ENCODE measurements at regions not wholly inside any gene's neighbourhood (a gene's known extent, or its start where the extent isn't known, plus 50 kb on each side); places are given as distances from the start of the nearest gene placed in this dataset.

- TF ChIP-seq CUX1 (CRISPR knock-in tag; IDR thresholded peaks at IDR 0.05) = no peak
Measured at GRCh38 chr4:170698334-170698733, 608.6 kb upstream of the AADAT start (continued).

GRCh38 chr4:170697845-170698244, 608.1 kb upstream of the AADAT start:
- H3K9ac ChIP-seq (ENCODE audit: insufficient read depth in 1 of 2, low read depth in 2 of 2, low read length in 2 of 2) = no peak overlapping the region
- no TSS peak for BruUV-seq (replicated peaks)
- no peak for ATAC-seq
- TF ChIP-seq ZNF449 (CRISPR knock-in tag; IDR thresholded peaks at IDR 0.05) = no peak
- TF ChIP-seq RBM22 (IDR thresholded peaks at IDR 0.05; ENCODE audit: low read depth, low read length, poor library complexity, severe bottlenecking) = no peak
- TF ChIP-seq SRSF7 (optimal IDR thresholded peaks at IDR 0.05; ENCODE audit: low read depth, low read length) = no peak
- no peak for TF ChIP-seq BHLHE40 (IDR thresholded peaks at IDR 0.05; ENCODE audit: low read length)
- no peak for TF ChIP-seq NFE2 (IDR thresholded peaks at IDR 0.05; ENCODE audit: low read depth)
- TF ChIP-seq ZNF239 (CRISPR knock-in tag; IDR thresholded peaks at IDR 0.05) = no peak
- no peak for TF ChIP-seq ZNF589 (CRISPR knock-in tag; IDR thresholded peaks at IDR 0.05; ENCODE audit: low read depth)
- TF ChIP-seq SP1 (CRISPR knock-in tag; IDR thresholded peaks at IDR 0.05) = no peak
- no peak for TF ChIP-seq FUS (optimal IDR thresholded peaks at IDR 0.05; ENCODE audit: low read depth, low read length)
- no peak for TF ChIP-seq HMBOX1 (IDR thresholded peaks at IDR 0.05)
- no peak for TF ChIP-seq LEF1 (IDR thresholded peaks at IDR 0.05)
- TF ChIP-seq MCM2 (IDR thresholded peaks at IDR 0.05; ENCODE audit: low read depth) = no peak
- TF ChIP-seq HNRNPK (IDR thresholded peaks at IDR 0.05; ENCODE audit: low read depth, low read length, poor library complexity, severe bottlenecking) = no peak
- TF ChIP-seq RBM15 (IDR thresholded peaks at IDR 0.05; ENCODE audit: insufficient read depth, low read length) = no peak
- no peak for TF ChIP-seq DDX20 (tag; IDR thresholded peaks at IDR 0.05; ENCODE audit: low read depth)

More at GRCh38 chr4:170697845-170698244, 608.1 kb upstream of the AADAT start:
- DNase-seq (ENCODE audit: extremely low read depth in 1 of 4, low spot score in 3 of 4) (no peak), FAIRE-seq (no peak)
- CTCF ChIA-PET (ENCODE audit: low intra/inter-chr PET ratio) = no interaction called here
- Histone ChIP-seq H3K36me3 (ENCODE audit: control insufficient read depth, insufficient read depth, low read length) (no peaks in the 10 kb centered on the region), H2AFZ (ENCODE audit: low read depth, low read length) (no peak overlapping the region), H3K27ac (ENCODE audit: extremely low read depth, low read depth, low read length) (no peak overlapping the region), H3K4me3 (no peak overlapping the region), H3K4me2 (ENCODE audit: insufficient read depth, low read length) (no peak overlapping the region), H3K4me1 (replicated peaks in 1 of 2; ENCODE audit: control insufficient read depth in 2 of 2, insufficient read depth in 2 of 2, low read length in 2 of 2) (no peaks in the 10 kb centered on the region), H4K20me1 (replicated peaks; ENCODE audit: control insufficient read depth, insufficient read depth, low read length) (no peaks in the 10 kb centered on the region), H3K79me2 (ENCODE audit: control insufficient read depth, insufficient read depth, low read length) (no peaks in the 10 kb centered on the region), H3K27me3 (ENCODE audit: control insufficient read depth in 2 of 2, insufficient read depth in 2 of 2, low read length in 2 of 2) (no peaks in the 10 kb centered on the region), H3K9me1 (ENCODE audit: control insufficient read depth, insufficient read depth, low read length) (no peaks in the 10 kb centered on the region), H3K9me3 (replicated peaks; ENCODE audit: control insufficient read depth, insufficient read depth, low read depth, low read length) (no peaks in the 10 kb centered on the region; the same call in none of the 2 replicates)
- POLR2A ChIA-PET = no interaction called here
- in situ Hi-C loops (cut with MboI) (no loop called here), intact Hi-C loops (cut with micrococcal nuclease) (no loop called here)
- 0% methylated on average over 2 of the region's 2 CpGs for WGBS (ENCODE audit: insufficient coverage, low coverage, missing lambda C conversion rate)

Data from K562 (cell line).